SK-N-MC (cell line): ENCODE measurements at regions not wholly inside any gene's neighbourhood (a gene's known extent, or its start where the extent isn't known, plus 50 kb on each side); places are given as distances from the start of the nearest gene placed in this dataset.

Source experiments
- EZH2 ChIP-seq: fragments of 200-600 bp; sonication (generic); IDR thresholded peaks from one replicate; pipeline ENCODE4 v1.6.1; 2017; ENCODE audit warnings: antibody characterized with exemption
- FOXP2 ChIP-seq: optimal IDR thresholded peaks from 2 replicates; pipeline ENCODE3; 2011; ENCODE audit warnings: mild to moderate bottlenecking, moderate library complexity; ENCODE audit not compliant: insufficient read depth; ENCODE audit errors: extremely low read length, control extremely low read depth
- POLR2AphosphoS5 ChIP-seq: IDR thresholded peaks from 2 replicates; pipeline ENCODE4 v1.6.1; 2012; ENCODE audit warnings: mild to moderate bottlenecking, low read depth, low read length, borderline replicate concordance

GRCh38 chrX:2588049-2588448, 87.3 kb upstream of the DHRSX start:
- TF ChIP-seq POLR2AphosphoS5 (no peak), FOXP2 (no peak), EZH2 (no peak)
